Loucy (cell line): ENCODE measurements at regions not wholly inside any gene's neighbourhood (a gene's known extent, or its start where the extent isn't known, plus 50 kb on each side); places are given as distances from the start of the nearest gene placed in this dataset.

Source experiments
- H2AFZ ChIP-seq: fragments of 200-600 bp; sonication (generic); 2 replicates; pipeline ENCODE4 v1.6.0; 2016; ENCODE audit warnings: antibody characterized with exemption, mild to moderate bottlenecking, low read length, moderate library complexity
- H3F3A ChIP-seq: fragments of 200-600 bp; 2 replicates; pipeline ENCODE4 v1.6.0; 2016; ENCODE audit warnings: antibody characterized with exemption, low read depth, mild to moderate bottlenecking
- H3K27me3 ChIP-seq: fragments of 200-600 bp; sonication (generic); 2 replicates; pipeline ENCODE4 v1.6.1; 2014; ENCODE audit warnings: low read length, mild to moderate bottlenecking; ENCODE audit not compliant: insufficient read depth, poor library complexity, severe bottlenecking
- H3K36me3 ChIP-seq: fragments of 200-600 bp; sonication (generic); 2 replicates; pipeline ENCODE4 v1.6.1; 2016; ENCODE audit warnings: low read length; ENCODE audit not compliant: insufficient read depth
- H3K4me1 ChIP-seq: fragments of 200-600 bp; sonication (generic); 2 replicates; pipeline ENCODE4 v1.5.1; 2014; ENCODE audit warnings: low read length, mild to moderate bottlenecking; ENCODE audit not compliant: insufficient read depth, poor library complexity, severe bottlenecking
- H3K4me2 ChIP-seq: fragments of 200-600 bp; sonication (generic); 2 replicates; pipeline ENCODE4 v1.6.0; 2014; ENCODE audit warnings: antibody characterized with exemption, low read length, low read depth, mild to moderate bottlenecking; ENCODE audit not compliant: poor library complexity, severe bottlenecking
- H3K4me3 ChIP-seq: fragments of 200-600 bp; sonication (generic); 2 replicates; pipeline ENCODE4 v1.5.1; 2014; ENCODE audit warnings: low read length, mild to moderate bottlenecking, mixed read lengths; ENCODE audit not compliant: poor library complexity, severe bottlenecking
- H3K79me2 ChIP-seq: fragments of 200-600 bp; sonication (generic); 2 replicates; pipeline ENCODE4 v1.6.1; 2014; ENCODE audit warnings: low read length; ENCODE audit not compliant: insufficient read depth
- H3K9ac ChIP-seq: fragments of 200-600 bp; sonication (generic); 2 replicates; pipeline ENCODE4 v1.6.0; 2014; ENCODE audit warnings: mild to moderate bottlenecking, low read depth, low read length, moderate library complexity; ENCODE audit not compliant: poor library complexity, severe bottlenecking
- H3K9me2 ChIP-seq: fragments of 200-600 bp; sonication (generic); replicated peaks from 2 replicates; pipeline ENCODE4 v1.6.1; 2016; ENCODE audit warnings: low read depth, low read length, mixed read lengths
- H3K9me3 ChIP-seq: fragments of 200-600 bp; sonication (generic); 2 replicates; pipeline ENCODE4 v1.6.1; 2014; ENCODE audit warnings: mild to moderate bottlenecking, antibody characterized with exemption, low read length, low read depth; ENCODE audit not compliant: insufficient read depth
- H4K20me1 ChIP-seq: fragments of 200-600 bp; sonication (generic); 2 replicates; pipeline ENCODE4 v1.6.0; 2014; ENCODE audit warnings: antibody characterized with exemption, low read length, mild to moderate bottlenecking; ENCODE audit not compliant: insufficient read depth, poor library complexity, severe bottlenecking
- EZH2phosphoT487 ChIP-seq: fragments of 200-600 bp; IDR thresholded peaks from 2 replicates; pipeline ENCODE4 v1.6.1; 2018; ENCODE audit warnings: antibody characterized with exemption, mild to moderate bottlenecking, moderate library complexity, borderline replicate concordance
- TF ChIP-seq, protein P1 (sequence below): fragments of 200-600 bp; sonication (generic); conservative IDR thresholded peaks from 2 replicates; pipeline ENCODE4 v1.5.1; 2014; ENCODE audit warnings: mild to moderate bottlenecking, antibody characterized with exemption, low read length

DNA sequence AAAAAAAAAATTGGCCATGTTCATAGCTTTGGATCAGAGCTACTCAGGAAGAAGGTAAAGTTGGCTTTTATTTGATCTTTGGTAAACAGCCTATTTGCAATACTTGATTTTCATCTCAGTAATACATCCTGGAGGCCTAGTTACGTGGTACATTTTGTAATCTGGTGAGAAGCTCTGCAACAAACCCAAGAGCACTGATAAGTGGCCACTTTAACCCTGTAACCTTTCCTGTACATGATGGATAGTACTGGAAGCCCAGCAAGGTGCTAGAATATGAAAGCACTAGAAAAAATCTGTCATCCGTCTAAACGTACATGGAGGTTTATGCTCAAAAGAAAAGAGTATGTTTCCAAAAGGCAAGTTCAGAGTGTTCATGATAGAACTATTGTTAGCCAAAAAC, 88.3 kb upstream of the BMP2K start:
- H3K9ac ChIP-seq: no peak overlapping the region
- H4K20me1 ChIP-seq: no peaks in the 10 kb centered on the region
- H3K27me3 ChIP-seq: no peaks in the 10 kb centered on the region
- H3K9me3 ChIP-seq: no peaks in the 10 kb centered on the region
- H3F3A ChIP-seq: peaks cover 3% of the 10 kb centered on the region; the same call in 1 of the 2 replicates
- H3K4me3 ChIP-seq: no peak overlapping the region
- H3K4me1 ChIP-seq: peaks cover 32% of the 10 kb centered on the region
- H3K79me2 ChIP-seq: no peaks in the 10 kb centered on the region
- H3K9me2 ChIP-seq: no peaks in the 10 kb centered on the region
- no peak for TF ChIP-seq EZH2phosphoT487
- TF ChIP-seq, protein P1, sequence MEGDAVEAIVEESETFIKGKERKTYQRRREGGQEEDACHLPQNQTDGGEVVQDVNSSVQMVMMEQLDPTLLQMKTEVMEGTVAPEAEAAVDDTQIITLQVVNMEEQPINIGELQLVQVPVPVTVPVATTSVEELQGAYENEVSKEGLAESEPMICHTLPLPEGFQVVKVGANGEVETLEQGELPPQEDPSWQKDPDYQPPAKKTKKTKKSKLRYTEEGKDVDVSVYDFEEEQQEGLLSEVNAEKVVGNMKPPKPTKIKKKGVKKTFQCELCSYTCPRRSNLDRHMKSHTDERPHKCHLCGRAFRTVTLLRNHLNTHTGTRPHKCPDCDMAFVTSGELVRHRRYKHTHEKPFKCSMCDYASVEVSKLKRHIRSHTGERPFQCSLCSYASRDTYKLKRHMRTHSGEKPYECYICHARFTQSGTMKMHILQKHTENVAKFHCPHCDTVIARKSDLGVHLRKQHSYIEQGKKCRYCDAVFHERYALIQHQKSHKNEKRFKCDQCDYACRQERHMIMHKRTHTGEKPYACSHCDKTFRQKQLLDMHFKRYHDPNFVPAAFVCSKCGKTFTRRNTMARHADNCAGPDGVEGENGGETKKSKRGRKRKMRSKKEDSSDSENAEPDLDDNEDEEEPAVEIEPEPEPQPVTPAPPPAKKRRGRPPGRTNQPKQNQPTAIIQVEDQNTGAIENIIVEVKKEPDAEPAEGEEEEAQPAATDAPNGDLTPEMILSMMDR: no peak
- H3K4me2 ChIP-seq: no peak overlapping the region
- H3K36me3 ChIP-seq: no peaks in the 10 kb centered on the region
- no peak overlapping the region for H2AFZ ChIP-seq

- Histone ChIP-seq H3K4me2 (no peak overlapping the region), H3K4me1 (peaks cover 33% of the 10 kb centered on the region), H3F3A (peaks cover 3% of the 10 kb centered on the region; the same call in 1 of the 2 replicates), H3K79me2 (no peaks in the 10 kb centered on the region), H4K20me1 (no peaks in the 10 kb centered on the region), H3K27me3 (no peaks in the 10 kb centered on the region), H3K9me3 (no peaks in the 10 kb centered on the region), H3K36me3 (no peaks in the 10 kb centered on the region), H3K9me2 (no peaks in the 10 kb centered on the region), H3K4me3 (no peak overlapping the region), H3K9ac (no peak overlapping the region), H2AFZ (no peak overlapping the region)
- TF ChIP-seq EZH2phosphoT487: no peak
- TF ChIP-seq, protein P1: no peak
These were observed 87.8 kb upstream of the BMP2K start for GRCh38 chr4:78688366-78688765.

GRCh38 chr4:78689261-78689660, 86.9 kb upstream of the BMP2K start:
- Histone ChIP-seq H3K9me2 (no peaks in the 10 kb centered on the region), H3K27me3 (no peaks in the 10 kb centered on the region), H3K4me1 (peaks cover 33% of the 10 kb centered on the region), H3F3A (peaks cover 3% of the 10 kb centered on the region; the same call in 1 of the 2 replicates), H3K36me3 (no peaks in the 10 kb centered on the region), H2AFZ (no peak overlapping the region), H3K9me3 (no peaks in the 10 kb centered on the region), H3K79me2 (no peaks in the 10 kb centered on the region), H3K4me3 (no peak overlapping the region), H3K4me2 (no peak overlapping the region), H4K20me1 (no peaks in the 10 kb centered on the region), H3K9ac (no peak overlapping the region)
- TF ChIP-seq, protein P1: no peak
- no peak for TF ChIP-seq EZH2phosphoT487
